GM19372 (cell line): ENCODE measurements at regions not wholly inside any gene's neighbourhood (a gene's known extent, or its start where the extent isn't known, plus 50 kb on each side); places are given as distances from the start of the nearest gene placed in this dataset.
"Not testable (repeated sequence)": the region's sequence is repeated elsewhere in the genome, so short reads cannot be mapped to it uniquely, and the experiment has no call there.

ENCODE experiments used
- ATAC-seq: cut with Tn5 transposase; IDR thresholded peaks from one replicate; pipeline ENCODE4 v1.9.1; 2021; ENCODE audit warnings: mild to moderate bottlenecking, low read depth, moderate library complexity; ENCODE audit not compliant: unreplicated experiment

- ATAC-seq, result no peak
These were observed 91.8 kb upstream of the F13A1 start for GRCh38 chr6:6412221-6412620.

- no peak for ATAC-seq
These were observed 92.2 kb upstream of the F13A1 start for GRCh38 chr6:6412700-6413099.

GRCh38 chr6:6414931-6415330, 94.5 kb upstream of the F13A1 start:
- no peak for ATAC-seq

GRCh38 chr6:6417475-6417874, 97.0 kb upstream of the F13A1 start:
- ATAC-seq, result no peak

GRCh38 chr6:6418421-6418820, 98.0 kb upstream of the F13A1 start:
- ATAC-seq, result no peak

GRCh38 chr6:6420107-6420506, 99.6 kb upstream of the F13A1 start:
- no peak for ATAC-seq

- ATAC-seq, result no peak
These were observed 113.7 kb upstream of the F13A1 start for GRCh38 chr6:6434151-6434550.

GRCh38 chr6:6434723-6435122, 114.3 kb upstream of the F13A1 start:
- no peak for ATAC-seq

GRCh38 chr6:6436366-6436765, 115.9 kb upstream of the F13A1 start:
- no peak for ATAC-seq

GRCh38 chr6:6436946-6437345, 116.5 kb upstream of the F13A1 start:
- no peak for ATAC-seq

GRCh38 chr6:6438286-6438685, 117.8 kb upstream of the F13A1 start:
- ATAC-seq, result no peak

GRCh38 chr6:6439778-6440177, 119.3 kb upstream of the F13A1 start:
- ATAC-seq, result no peak

- ATAC-seq, result no peak
These were observed 131.5 kb upstream of the F13A1 start for GRCh38 chr6:6452002-6452401.

- ATAC-seq, result no peak
These were observed 132.7 kb upstream of the F13A1 start for GRCh38 chr6:6453186-6453585.

- ATAC-seq, result no peak
These were observed 133.2 kb upstream of the LY86 start for GRCh38 chr6:6455272-6455671.

- no peak for ATAC-seq
These were observed 130.3 kb upstream of the LY86 start for GRCh38 chr6:6458172-6458571.

- not testable (repeated sequence) for ATAC-seq
These were observed 128.6 kb upstream of the LY86 start for GRCh38 chr6:6459963-6460362.

- no peak for ATAC-seq
These were observed 128.1 kb upstream of the LY86 start for GRCh38 chr6:6460416-6460815.

GRCh38 chr6:6461138-6461537, 127.4 kb upstream of the LY86 start:
- ATAC-seq, result no peak

GRCh38 chr6:6466967-6467761, 121.4 kb upstream of the LY86 start:
- ATAC-seq, result no peak

- ATAC-seq, result no peak
These were observed 119.4 kb upstream of the LY86 start for GRCh38 chr6:6469074-6469473.

- no peak for ATAC-seq
These were observed 118.4 kb upstream of the LY86 start for GRCh38 chr6:6470123-6470522.

GRCh38 chr6:6471276-6471675, 117.2 kb upstream of the LY86 start:
- no peak for ATAC-seq
